Activated T-cell treated with anti-CD3 and anti-CD28 coated beads, Interleukin-2, amount 50 U/mL, for 4 hours (primary cell): ENCODE measurements at regions not wholly inside any gene's neighbourhood (a gene's known extent, or its start where the extent isn't known, plus 50 kb on each side); places are given as distances from the start of the nearest gene placed in this dataset.
"Not testable (repeated sequence)": the region's sequence is repeated elsewhere in the genome, so short reads cannot be mapped to it uniquely, and the experiment has no call there.

Experiments
- ATAC-seq, 2 donors: fragments of 200-7000 bp; cut with Tn5 transposase; one replicate each; pipeline ENCODE4 v1.10.0; 2021
- DNase-seq: peaks from one replicate; pipeline ENCODE4 v3.0.0-alpha.2; 2020
- H3K27me3 Mint-ChIP-seq: one replicate; pipeline ENCODE4 v1.8.0; 2021; ENCODE audit warnings: low read depth, mixed read lengths
- H3K36me3 Mint-ChIP-seq: one replicate; pipeline ENCODE4 v1.8.0; 2022; ENCODE audit warnings: mixed read lengths; ENCODE audit not compliant: insufficient read depth
- H3K4me1 Mint-ChIP-seq: one replicate; pipeline ENCODE4 v1.8.0; 2021; ENCODE audit warnings: low read depth, mixed read lengths
- H3K4me3 Mint-ChIP-seq: one replicate; pipeline ENCODE4 v1.8.0; 2021; ENCODE audit warnings: mild to moderate bottlenecking, moderate library complexity, mixed read lengths
- H3K9me3 Mint-ChIP-seq: one replicate; pipeline ENCODE4 v1.8.0; 2021; ENCODE audit warnings: mixed read lengths

- H3K36me3 Mint-ChIP-seq = no peaks in the 10 kb centered on the region
- H3K4me1 Mint-ChIP-seq = peaks cover 8% of the 10 kb centered on the region
- H3K27me3 Mint-ChIP-seq = peaks cover 4% of the 10 kb centered on the region
- DNase-seq (no peak), ATAC-seq (no peak)
- no peak overlapping the region for H3K4me3 Mint-ChIP-seq
- H3K9me3 Mint-ChIP-seq = no peaks in the 10 kb centered on the region
Measured at GRCh38 chr13:108096301-108096915, 118.9 kb downstream of the LIG4 start.

GRCh38 chr13:108095036-108095435 is 120.3 kb downstream of the LIG4 start:
- ATAC-seq = no peak
- no peak for DNase-seq
- H3K36me3 Mint-ChIP-seq = no peaks in the 10 kb centered on the region
- H3K9me3 Mint-ChIP-seq = no peaks in the 10 kb centered on the region
- H3K4me3 Mint-ChIP-seq = no peak overlapping the region
- H3K27me3 Mint-ChIP-seq = peaks cover 4% of the 10 kb centered on the region
- H3K4me1 Mint-ChIP-seq = peaks cover 8% of the 10 kb centered on the region

GRCh38 chr13:108093616-108094015 is 121.7 kb downstream of the LIG4 start:
- Mint-ChIP-seq H3K36me3 (no peaks in the 10 kb centered on the region), H3K4me3 (no peak overlapping the region), H3K4me1 (peaks cover 8% of the 10 kb centered on the region), H3K27me3 (peaks cover 4% of the 10 kb centered on the region), H3K9me3 (no peaks in the 10 kb centered on the region)
- no peak for DNase-seq
- ATAC-seq = no peak

- no peaks in the 10 kb centered on the region for H3K4me1 Mint-ChIP-seq
- no peak for DNase-seq
- no peaks in the 10 kb centered on the region for H3K27me3 Mint-ChIP-seq
- H3K4me3 Mint-ChIP-seq = no peak overlapping the region
- H3K36me3 Mint-ChIP-seq = no peaks in the 10 kb centered on the region
- no peaks in the 10 kb centered on the region for H3K9me3 Mint-ChIP-seq
- no peak for ATAC-seq
Measured at GRCh38 chr13:108087810-108088209, 127.5 kb downstream of the LIG4 start.

GRCh38 chr13:108086678-108087077 is 128.7 kb downstream of the LIG4 start:
- H3K9me3 Mint-ChIP-seq = no peaks in the 10 kb centered on the region
- no peaks in the 10 kb centered on the region for H3K36me3 Mint-ChIP-seq
- H3K4me3 Mint-ChIP-seq = no peak overlapping the region
- no peaks in the 10 kb centered on the region for H3K27me3 Mint-ChIP-seq
- ATAC-seq (no peak), DNase-seq (no peak)
- H3K4me1 Mint-ChIP-seq = no peaks in the 10 kb centered on the region

GRCh38 chr13:108084840-108085239 is 130.5 kb downstream of the LIG4 start:
- Mint-ChIP-seq H3K9me3 (no peaks in the 10 kb centered on the region), H3K4me1 (no peaks in the 10 kb centered on the region), H3K4me3 (no peak overlapping the region), H3K27me3 (no peaks in the 10 kb centered on the region), H3K36me3 (no peaks in the 10 kb centered on the region)
- no peak for ATAC-seq
- no peak for DNase-seq

GRCh38 chr13:108083056-108083455 is 132.3 kb downstream of the LIG4 start:
- ATAC-seq (no peak), DNase-seq (no peak)
- Mint-ChIP-seq H3K36me3 (no peaks in the 10 kb centered on the region), H3K9me3 (peaks cover 5% of the 10 kb centered on the region), H3K4me1 (no peaks in the 10 kb centered on the region), H3K27me3 (no peaks in the 10 kb centered on the region), H3K4me3 (no peak overlapping the region)

GRCh38 chr13:108082481-108082880 is 132.9 kb downstream of the LIG4 start:
- no peaks in the 10 kb centered on the region for H3K27me3 Mint-ChIP-seq
- no peaks in the 10 kb centered on the region for H3K4me1 Mint-ChIP-seq
- DNase-seq = no peak
- H3K9me3 Mint-ChIP-seq = peaks cover 6% of the 10 kb centered on the region
- H3K36me3 Mint-ChIP-seq = no peaks in the 10 kb centered on the region
- no peak overlapping the region for H3K4me3 Mint-ChIP-seq
- ATAC-seq = no peak

- H3K4me3 Mint-ChIP-seq = no peak overlapping the region
- DNase-seq = no peak
- ATAC-seq = no peak
- H3K9me3 Mint-ChIP-seq = peaks cover 17% of the 10 kb centered on the region
- H3K36me3 Mint-ChIP-seq = no peaks in the 10 kb centered on the region
- H3K27me3 Mint-ChIP-seq = no peaks in the 10 kb centered on the region
- no peaks in the 10 kb centered on the region for H3K4me1 Mint-ChIP-seq
Measured at GRCh38 chr13:108077284-108077683, 138.1 kb downstream of the LIG4 start.

GRCh38 chr13:108074429-108074828 is 140.9 kb downstream of the LIG4 start:
- not testable (repeated sequence) for ATAC-seq, DNase-seq, H3K4me3 Mint-ChIP-seq, H3K27me3 Mint-ChIP-seq, H3K36me3 Mint-ChIP-seq, H3K4me1 Mint-ChIP-seq
- H3K9me3 Mint-ChIP-seq = peaks cover 21% of the 10 kb centered on the region

- H3K36me3 Mint-ChIP-seq = no peaks in the 10 kb centered on the region
- peaks cover 15% of the 10 kb centered on the region for H3K9me3 Mint-ChIP-seq
- peaks cover 4% of the 10 kb centered on the region for H3K4me1 Mint-ChIP-seq
- no peaks in the 10 kb centered on the region for H3K27me3 Mint-ChIP-seq
- ATAC-seq = no peak
- DNase-seq = no peak
- no peak overlapping the region for H3K4me3 Mint-ChIP-seq
Measured at GRCh38 chr13:108070925-108071324, 144.4 kb downstream of the LIG4 start.

- ATAC-seq (no peak), DNase-seq (no peak)
- Mint-ChIP-seq H3K4me1 (peaks cover 4% of the 10 kb centered on the region), H3K27me3 (no peaks in the 10 kb centered on the region), H3K9me3 (peaks cover 15% of the 10 kb centered on the region), H3K36me3 (no peaks in the 10 kb centered on the region), H3K4me3 (no peak overlapping the region)
Measured at GRCh38 chr13:108070491-108070890, 144.8 kb downstream of the LIG4 start.

GRCh38 chr13:108069521-108070210 is 145.7 kb downstream of the LIG4 start:
- Mint-ChIP-seq H3K4me3 (no peak overlapping the region), H3K4me1 (peaks cover 4% of the 10 kb centered on the region), H3K27me3 (no peaks in the 10 kb centered on the region), H3K9me3 (peaks cover 15% of the 10 kb centered on the region), H3K36me3 (no peaks in the 10 kb centered on the region)
- no peak for ATAC-seq
- DNase-seq = no peak

GRCh38 chr13:108064372-108064771 is 151.0 kb downstream of the LIG4 start:
- not testable (repeated sequence) for H3K27me3 Mint-ChIP-seq, H3K4me1 Mint-ChIP-seq, H3K4me3 Mint-ChIP-seq, H3K36me3 Mint-ChIP-seq, DNase-seq, ATAC-seq
- peaks cover 20% of the 10 kb centered on the region for H3K9me3 Mint-ChIP-seq

GRCh38 chr13:108060111-108060510 is 155.2 kb downstream of the LIG4 start:
- no peaks in the 10 kb centered on the region for H3K4me1 Mint-ChIP-seq

More at GRCh38 chr13:108060111-108060510, 155.2 kb downstream of the LIG4 start:
- no peak for ATAC-seq
- Mint-ChIP-seq H3K27me3 (no peaks in the 10 kb centered on the region), H3K36me3 (no peaks in the 10 kb centered on the region), H3K9me3 (peaks cover 9% of the 10 kb centered on the region), H3K4me3 (no peak overlapping the region)
- DNase-seq = no peak
